OCI-LY7 (cell line): ENCODE measurements at regions not wholly inside any gene's neighbourhood (a gene's known extent, or its start where the extent isn't known, plus 50 kb on each side); places are given as distances from the start of the nearest gene placed in this dataset.

Experiments
- EZH2phosphoT487 ChIP-seq: fragments of 200-600 bp; sonication (generic); IDR thresholded peaks from 2 replicates; pipeline ENCODE4 v1.6.1; 2018; ENCODE audit warnings: low read depth, borderline replicate concordance, mild to moderate bottlenecking, mixed run types, antibody characterized with exemption, low read length, moderate library complexity, mixed read lengths
- TF ChIP-seq, protein P1 (sequence below): fragments of 200-600 bp; sonication (generic); conservative IDR thresholded peaks from 2 replicates; pipeline ENCODE4 v1.5.1; 2014; ENCODE audit warnings: mild to moderate bottlenecking, antibody characterized with exemption, low read length, moderate library complexity, mixed read lengths

GRCh38 chr18:56197241-56197859 is 441.0 kb downstream of the TXNL1 start:
- TF ChIP-seq, protein P1, sequence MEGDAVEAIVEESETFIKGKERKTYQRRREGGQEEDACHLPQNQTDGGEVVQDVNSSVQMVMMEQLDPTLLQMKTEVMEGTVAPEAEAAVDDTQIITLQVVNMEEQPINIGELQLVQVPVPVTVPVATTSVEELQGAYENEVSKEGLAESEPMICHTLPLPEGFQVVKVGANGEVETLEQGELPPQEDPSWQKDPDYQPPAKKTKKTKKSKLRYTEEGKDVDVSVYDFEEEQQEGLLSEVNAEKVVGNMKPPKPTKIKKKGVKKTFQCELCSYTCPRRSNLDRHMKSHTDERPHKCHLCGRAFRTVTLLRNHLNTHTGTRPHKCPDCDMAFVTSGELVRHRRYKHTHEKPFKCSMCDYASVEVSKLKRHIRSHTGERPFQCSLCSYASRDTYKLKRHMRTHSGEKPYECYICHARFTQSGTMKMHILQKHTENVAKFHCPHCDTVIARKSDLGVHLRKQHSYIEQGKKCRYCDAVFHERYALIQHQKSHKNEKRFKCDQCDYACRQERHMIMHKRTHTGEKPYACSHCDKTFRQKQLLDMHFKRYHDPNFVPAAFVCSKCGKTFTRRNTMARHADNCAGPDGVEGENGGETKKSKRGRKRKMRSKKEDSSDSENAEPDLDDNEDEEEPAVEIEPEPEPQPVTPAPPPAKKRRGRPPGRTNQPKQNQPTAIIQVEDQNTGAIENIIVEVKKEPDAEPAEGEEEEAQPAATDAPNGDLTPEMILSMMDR = no peak
- TF ChIP-seq EZH2phosphoT487 = no peak
